ENCODE measurements at regions not wholly inside any gene's neighbourhood (a gene's known extent, or its start where the extent isn't known, plus 50 kb on each side); places are given as distances from the start of the nearest gene placed in this dataset.

DNA sequence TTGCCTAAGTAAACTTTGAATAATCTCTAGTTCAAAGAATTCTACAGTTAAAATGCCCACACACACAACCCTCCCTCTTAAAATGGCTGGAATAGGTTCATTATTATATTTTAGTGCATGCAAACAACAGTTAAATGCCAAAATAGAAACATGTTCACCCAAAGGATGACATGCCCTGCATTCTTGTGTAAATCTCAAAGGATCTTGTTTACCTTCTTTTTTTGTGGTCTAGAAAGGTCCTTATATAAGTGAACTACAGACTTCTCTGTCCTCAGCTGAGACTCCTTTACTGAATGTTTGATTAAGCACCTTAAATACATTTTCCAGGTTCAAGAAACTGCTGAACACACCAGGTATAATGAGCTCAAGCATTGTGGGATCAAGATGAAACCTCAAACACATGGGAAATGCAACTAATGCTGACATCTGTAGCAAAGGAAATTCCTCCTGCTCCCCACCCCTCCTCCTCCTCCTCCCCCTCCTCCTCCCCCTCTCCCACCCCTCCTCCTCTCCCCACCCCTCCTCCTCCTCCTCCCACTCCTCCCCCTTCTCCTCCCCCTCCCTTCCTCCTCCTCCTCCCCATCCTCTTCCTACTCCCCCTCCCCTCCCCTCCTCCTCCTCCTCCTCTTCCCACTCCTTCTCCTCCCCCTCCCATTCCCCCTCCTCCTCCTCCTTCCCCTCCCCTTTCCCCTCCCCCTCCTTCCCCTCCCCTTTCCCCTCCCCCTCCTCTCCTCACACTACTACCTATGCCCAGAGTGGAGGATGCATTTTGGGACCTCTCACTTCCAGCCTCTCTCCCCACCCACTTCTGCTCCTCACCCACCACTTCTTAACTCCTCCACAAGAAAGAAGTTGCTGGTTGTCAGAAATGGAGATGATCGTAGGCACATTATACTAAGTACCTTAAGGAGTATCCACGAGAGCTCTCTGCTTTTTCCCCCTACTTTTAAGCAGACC is 233.9 kb downstream of the MRPL39 start:
- H4K20me1 ChIP-seq (ENCODE audit: insufficient read depth, low read length), result no peaks in the 10 kb centered on the region
- no peaks in the 10 kb centered on the region for H3K27me3 ChIP-seq (replicated peaks; ENCODE audit: insufficient read depth, low read length)
- H3K79me2 ChIP-seq (ENCODE audit: low read length), result no peaks in the 10 kb centered on the region
- no peak overlapping the region for H2AFZ ChIP-seq (ENCODE audit: low read length)
- DNase-seq, result no peak
- no peaks in the 10 kb centered on the region for H3F3A ChIP-seq (ENCODE audit: insufficient read depth, low read length)
- H3K4me1 ChIP-seq (ENCODE audit: low read length), result no peaks in the 10 kb centered on the region
- no peaks in the 10 kb centered on the region for H3K36me3 ChIP-seq (replicated peaks; ENCODE audit: insufficient read depth, low read length)
- no peaks in the 10 kb centered on the region for H3K9me2 ChIP-seq (replicated peaks; ENCODE audit: insufficient read depth, low read length)
- TF ChIP-seq EZH2phosphoT487 (IDR thresholded peaks at IDR 0.05; ENCODE audit: low read length) (no peak), EZH2 (optimal IDR thresholded peaks at IDR 0.05; ENCODE audit: low read depth, low read length) (no peak)
- TF ChIP-seq, protein P1, sequence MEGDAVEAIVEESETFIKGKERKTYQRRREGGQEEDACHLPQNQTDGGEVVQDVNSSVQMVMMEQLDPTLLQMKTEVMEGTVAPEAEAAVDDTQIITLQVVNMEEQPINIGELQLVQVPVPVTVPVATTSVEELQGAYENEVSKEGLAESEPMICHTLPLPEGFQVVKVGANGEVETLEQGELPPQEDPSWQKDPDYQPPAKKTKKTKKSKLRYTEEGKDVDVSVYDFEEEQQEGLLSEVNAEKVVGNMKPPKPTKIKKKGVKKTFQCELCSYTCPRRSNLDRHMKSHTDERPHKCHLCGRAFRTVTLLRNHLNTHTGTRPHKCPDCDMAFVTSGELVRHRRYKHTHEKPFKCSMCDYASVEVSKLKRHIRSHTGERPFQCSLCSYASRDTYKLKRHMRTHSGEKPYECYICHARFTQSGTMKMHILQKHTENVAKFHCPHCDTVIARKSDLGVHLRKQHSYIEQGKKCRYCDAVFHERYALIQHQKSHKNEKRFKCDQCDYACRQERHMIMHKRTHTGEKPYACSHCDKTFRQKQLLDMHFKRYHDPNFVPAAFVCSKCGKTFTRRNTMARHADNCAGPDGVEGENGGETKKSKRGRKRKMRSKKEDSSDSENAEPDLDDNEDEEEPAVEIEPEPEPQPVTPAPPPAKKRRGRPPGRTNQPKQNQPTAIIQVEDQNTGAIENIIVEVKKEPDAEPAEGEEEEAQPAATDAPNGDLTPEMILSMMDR (IDR thresholded peaks at IDR 0.05; ENCODE audit: low read length), result no peak
- no peak overlapping the region for H3K9ac ChIP-seq (ENCODE audit: low read length)
- no peaks in the 10 kb centered on the region for H3K9me3 ChIP-seq (replicated peaks; ENCODE audit: insufficient read depth, low read length)
- H3K27ac ChIP-seq (ENCODE audit: low read length), result no peak overlapping the region
- H3K4me2 ChIP-seq (ENCODE audit: low read depth, low read length), result no peak overlapping the region
- no peak overlapping the region for H3K4me3 ChIP-seq (ENCODE audit: low read length)

DNA sequence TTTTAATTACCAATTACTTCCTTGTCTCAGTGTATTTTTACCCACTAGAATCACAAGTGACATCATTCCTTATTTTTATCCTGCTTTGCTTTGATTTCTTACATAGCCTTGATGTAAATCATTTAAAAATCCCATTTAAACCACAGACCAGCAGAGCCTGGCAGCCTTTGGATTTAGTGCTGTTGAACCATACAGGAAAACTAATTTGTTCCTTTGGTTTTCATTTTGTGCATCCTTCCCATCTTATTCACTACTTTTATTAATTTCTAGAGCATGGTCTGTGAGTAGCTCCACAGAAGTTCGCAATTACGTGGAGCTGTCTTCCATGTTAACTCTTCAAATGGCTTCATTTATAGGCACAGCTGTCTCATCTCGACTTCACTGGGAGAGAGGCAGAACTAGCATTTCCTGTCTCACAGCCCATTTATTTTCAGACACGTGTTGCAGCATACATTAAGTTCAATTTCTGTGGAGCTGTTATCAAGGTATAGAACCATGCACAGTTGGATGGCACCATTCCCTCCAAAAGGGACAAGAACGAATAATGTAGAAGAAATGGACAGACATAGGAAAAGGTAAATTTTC is 235.3 kb downstream of the MRPL39 start:
- H3K27me3 ChIP-seq (replicated peaks; ENCODE audit: insufficient read depth, low read length), result no peaks in the 10 kb centered on the region
- H4K20me1 ChIP-seq (ENCODE audit: insufficient read depth, low read length), result no peaks in the 10 kb centered on the region
- no peaks in the 10 kb centered on the region for H3K4me1 ChIP-seq (ENCODE audit: low read length)
- no peak overlapping the region for H3K4me2 ChIP-seq (ENCODE audit: low read depth, low read length)
- no peaks in the 10 kb centered on the region for H3K36me3 ChIP-seq (replicated peaks; ENCODE audit: insufficient read depth, low read length)
- H3K4me3 ChIP-seq (ENCODE audit: low read length), result no peak overlapping the region
- TF ChIP-seq EZH2phosphoT487 (IDR thresholded peaks at IDR 0.05; ENCODE audit: low read length), result no peak
- TF ChIP-seq EZH2 (optimal IDR thresholded peaks at IDR 0.05; ENCODE audit: low read depth, low read length), result no peak
- TF ChIP-seq, protein P1 (IDR thresholded peaks at IDR 0.05; ENCODE audit: low read length), result no peak
- no peak for DNase-seq
- no peaks in the 10 kb centered on the region for H3F3A ChIP-seq (ENCODE audit: insufficient read depth, low read length)
- no peak overlapping the region for H3K9ac ChIP-seq (ENCODE audit: low read length)
- no peak overlapping the region for H2AFZ ChIP-seq (ENCODE audit: low read length)
- no peaks in the 10 kb centered on the region for H3K9me2 ChIP-seq (replicated peaks; ENCODE audit: insufficient read depth, low read length)
- H3K9me3 ChIP-seq (replicated peaks; ENCODE audit: insufficient read depth, low read length), result no peaks in the 10 kb centered on the region
- H3K79me2 ChIP-seq (ENCODE audit: low read length), result no peaks in the 10 kb centered on the region
- H3K27ac ChIP-seq (ENCODE audit: low read length), result no peak overlapping the region

DNA sequence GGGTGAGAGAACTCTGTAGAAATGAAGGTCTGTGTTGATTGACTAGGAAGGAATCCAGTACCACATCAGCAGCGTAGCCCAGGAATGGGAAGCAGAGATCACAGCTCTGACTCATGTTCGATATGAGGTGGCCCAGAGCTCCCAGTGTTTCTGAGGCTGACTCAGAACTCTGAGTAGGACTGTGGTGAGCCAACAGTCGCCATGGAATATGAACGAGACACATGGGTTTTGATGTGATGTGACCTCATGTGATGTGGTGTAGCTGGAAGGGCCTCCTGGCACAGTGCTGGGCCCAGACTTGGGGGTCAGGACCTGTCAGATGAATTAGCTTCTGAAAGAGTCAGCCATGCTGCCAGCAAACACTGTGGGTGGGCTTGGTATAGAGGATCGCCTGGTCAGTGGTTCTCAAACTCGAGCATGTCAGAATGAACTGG is 237.0 kb downstream of the MRPL39 start:
- H3K4me2 ChIP-seq (ENCODE audit: low read depth, low read length), result no peak overlapping the region
- H4K20me1 ChIP-seq (ENCODE audit: insufficient read depth, low read length), result no peaks in the 10 kb centered on the region
- no peaks in the 10 kb centered on the region for H3K36me3 ChIP-seq (replicated peaks; ENCODE audit: insufficient read depth, low read length)
- TF ChIP-seq, protein P1 (IDR thresholded peaks at IDR 0.05; ENCODE audit: low read length), result no peak
- TF ChIP-seq EZH2phosphoT487 (IDR thresholded peaks at IDR 0.05; ENCODE audit: low read length), result no peak
- no peak for TF ChIP-seq EZH2 (optimal IDR thresholded peaks at IDR 0.05; ENCODE audit: low read depth, low read length)
- no peaks in the 10 kb centered on the region for H3K79me2 ChIP-seq (ENCODE audit: low read length)
- no peak overlapping the region for H3K27ac ChIP-seq (ENCODE audit: low read length)
- H3K4me3 ChIP-seq (ENCODE audit: low read length), result no peak overlapping the region
- no peak for DNase-seq
- no peaks in the 10 kb centered on the region for H3K27me3 ChIP-seq (replicated peaks; ENCODE audit: insufficient read depth, low read length)
- no peak overlapping the region for H3K9ac ChIP-seq (ENCODE audit: low read length)
- no peaks in the 10 kb centered on the region for H3F3A ChIP-seq (ENCODE audit: insufficient read depth, low read length)
- no peaks in the 10 kb centered on the region for H3K4me1 ChIP-seq (ENCODE audit: low read length)
- no peaks in the 10 kb centered on the region for H3K9me3 ChIP-seq (replicated peaks; ENCODE audit: insufficient read depth, low read length)
- no peaks in the 10 kb centered on the region for H3K9me2 ChIP-seq (replicated peaks; ENCODE audit: insufficient read depth, low read length)
- H2AFZ ChIP-seq (ENCODE audit: low read length), result no peak overlapping the region
